GM19099 (cell line): ENCODE measurements at regions not wholly inside any gene's neighbourhood (a gene's known extent, or its start where the extent isn't known, plus 50 kb on each side); places are given as distances from the start of the nearest gene placed in this dataset.
A peak's percentile ranks its signal among the peaks of the same experiment; 100 is the strongest.

ENCODE experiments used
- POLR2A ChIP-seq: IDR thresholded peaks from 3 replicates; pipeline ENCODE4 v1.6.1; 2011; ENCODE audit warnings: low read depth; ENCODE audit not compliant: insufficient read length; ENCODE audit errors: extremely low read depth

GRCh38 chr20:25985597-25985996 lies 288.9 kb upstream of the ZNF337 start:
- no peak for TF ChIP-seq POLR2A

GRCh38 chr20:25984933-25985332 lies 288.3 kb upstream of the ZNF337 start:
- TF ChIP-seq POLR2A = no peak

GRCh38 chr20:25867776-25868649 lies 171.4 kb upstream of the ZNF337 start:
- no peak for TF ChIP-seq POLR2A

GRCh38 chr20:25865715-25866656 lies 169.3 kb upstream of the ZNF337 start:
- TF ChIP-seq POLR2A = no peak

- TF ChIP-seq POLR2A = no peak
Measured at GRCh38 chr20:25864326-25864962, 167.8 kb upstream of the ZNF337 start.

- TF ChIP-seq POLR2A = no peak
Measured at GRCh38 chr20:25863536-25864325, 167.1 kb upstream of the ZNF337 start.

GRCh38 chr20:25860531-25861150 lies 164.0 kb upstream of the ZNF337 start:
- no peak for TF ChIP-seq POLR2A

- no peak for TF ChIP-seq POLR2A
Measured at GRCh38 chr20:25859649-25860530, 163.2 kb upstream of the ZNF337 start.

GRCh38 chr20:25858495-25859425 lies 162.1 kb upstream of the ZNF337 start:
- TF ChIP-seq POLR2A = no peak

GRCh38 chr20:25856256-25856884 lies 159.7 kb upstream of the ZNF337 start:
- no peak for TF ChIP-seq POLR2A

GRCh38 chr20:25853718-25854388 lies 157.2 kb upstream of the ZNF337 start:
- peak; percentile 39 for TF ChIP-seq POLR2A
